ENCODE measurements at regions not wholly inside any gene's neighbourhood (a gene's known extent, or its start where the extent isn't known, plus 50 kb on each side); places are given as distances from the start of the nearest gene placed in this dataset.

DNA sequence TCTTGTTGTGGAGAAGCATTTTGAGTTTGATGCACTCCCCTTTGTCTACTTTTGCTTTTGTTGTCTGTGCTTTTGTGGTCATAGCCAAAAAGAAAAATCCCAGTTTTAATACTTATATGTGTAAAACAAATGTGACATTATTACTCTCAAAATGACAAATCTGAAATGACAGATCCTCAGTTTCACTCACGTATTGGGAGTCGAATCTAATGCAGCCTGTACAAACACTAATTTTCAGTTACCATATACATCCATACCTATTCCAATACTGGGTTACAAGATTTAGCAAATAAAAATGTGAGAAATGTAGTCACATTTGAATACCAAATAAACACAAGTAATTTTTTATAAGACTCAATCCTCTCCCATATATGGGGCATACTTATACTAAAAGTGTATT is 148.2 kb upstream of the ZNF516 start:
- TF ChIP-seq, protein P1, sequence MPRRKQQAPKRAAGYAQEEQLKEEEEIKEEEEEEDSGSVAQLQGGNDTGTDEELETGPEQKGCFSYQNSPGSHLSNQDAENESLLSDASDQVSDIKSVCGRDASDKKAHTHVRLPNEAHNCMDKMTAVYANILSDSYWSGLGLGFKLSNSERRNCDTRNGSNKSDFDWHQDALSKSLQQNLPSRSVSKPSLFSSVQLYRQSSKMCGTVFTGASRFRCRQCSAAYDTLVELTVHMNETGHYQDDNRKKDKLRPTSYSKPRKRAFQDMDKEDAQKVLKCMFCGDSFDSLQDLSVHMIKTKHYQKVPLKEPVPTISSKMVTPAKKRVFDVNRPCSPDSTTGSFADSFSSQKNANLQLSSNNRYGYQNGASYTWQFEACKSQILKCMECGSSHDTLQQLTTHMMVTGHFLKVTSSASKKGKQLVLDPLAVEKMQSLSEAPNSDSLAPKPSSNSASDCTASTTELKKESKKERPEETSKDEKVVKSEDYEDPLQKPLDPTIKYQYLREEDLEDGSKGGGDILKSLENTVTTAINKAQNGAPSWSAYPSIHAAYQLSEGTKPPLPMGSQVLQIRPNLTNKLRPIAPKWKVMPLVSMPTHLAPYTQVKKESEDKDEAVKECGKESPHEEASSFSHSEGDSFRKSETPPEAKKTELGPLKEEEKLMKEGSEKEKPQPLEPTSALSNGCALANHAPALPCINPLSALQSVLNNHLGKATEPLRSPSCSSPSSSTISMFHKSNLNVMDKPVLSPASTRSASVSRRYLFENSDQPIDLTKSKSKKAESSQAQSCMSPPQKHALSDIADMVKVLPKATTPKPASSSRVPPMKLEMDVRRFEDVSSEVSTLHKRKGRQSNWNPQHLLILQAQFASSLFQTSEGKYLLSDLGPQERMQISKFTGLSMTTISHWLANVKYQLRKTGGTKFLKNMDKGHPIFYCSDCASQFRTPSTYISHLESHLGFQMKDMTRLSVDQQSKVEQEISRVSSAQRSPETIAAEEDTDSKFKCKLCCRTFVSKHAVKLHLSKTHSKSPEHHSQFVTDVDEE (CRISPR knock-in tag; IDR thresholded peaks at IDR 0.05) = no peak
- TF ChIP-seq, protein P2, sequence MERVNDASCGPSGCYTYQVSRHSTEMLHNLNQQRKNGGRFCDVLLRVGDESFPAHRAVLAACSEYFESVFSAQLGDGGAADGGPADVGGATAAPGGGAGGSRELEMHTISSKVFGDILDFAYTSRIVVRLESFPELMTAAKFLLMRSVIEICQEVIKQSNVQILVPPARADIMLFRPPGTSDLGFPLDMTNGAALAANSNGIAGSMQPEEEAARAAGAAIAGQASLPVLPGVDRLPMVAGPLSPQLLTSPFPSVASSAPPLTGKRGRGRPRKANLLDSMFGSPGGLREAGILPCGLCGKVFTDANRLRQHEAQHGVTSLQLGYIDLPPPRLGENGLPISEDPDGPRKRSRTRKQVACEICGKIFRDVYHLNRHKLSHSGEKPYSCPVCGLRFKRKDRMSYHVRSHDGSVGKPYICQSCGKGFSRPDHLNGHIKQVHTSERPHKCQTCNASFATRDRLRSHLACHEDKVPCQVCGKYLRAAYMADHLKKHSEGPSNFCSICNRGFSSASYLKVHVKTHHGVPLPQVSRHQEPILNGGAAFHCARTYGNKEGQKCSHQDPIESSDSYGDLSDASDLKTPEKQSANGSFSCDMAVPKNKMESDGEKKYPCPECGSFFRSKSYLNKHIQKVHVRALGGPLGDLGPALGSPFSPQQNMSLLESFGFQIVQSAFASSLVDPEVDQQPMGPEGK (CRISPR knock-in tag; IDR thresholded peaks at IDR 0.05; ENCODE audit: borderline replicate concordance) = no peak
- TF ChIP-seq BACH2 (CRISPR knock-in tag; IDR thresholded peaks at IDR 0.05; ENCODE audit: borderline replicate concordance) (no peak), ZC3H10 (CRISPR knock-in tag; IDR thresholded peaks at IDR 0.05) (no peak), CSDC2 (CRISPR knock-in tag; IDR thresholded peaks at IDR 0.05) (no peak), TCF4 (CRISPR knock-in tag; IDR thresholded peaks at IDR 0.05; ENCODE audit: borderline replicate concordance) (no peak), OSR1 (CRISPR knock-in tag; IDR thresholded peaks at IDR 0.05) (no peak)
- TF ChIP-seq, protein P3, sequence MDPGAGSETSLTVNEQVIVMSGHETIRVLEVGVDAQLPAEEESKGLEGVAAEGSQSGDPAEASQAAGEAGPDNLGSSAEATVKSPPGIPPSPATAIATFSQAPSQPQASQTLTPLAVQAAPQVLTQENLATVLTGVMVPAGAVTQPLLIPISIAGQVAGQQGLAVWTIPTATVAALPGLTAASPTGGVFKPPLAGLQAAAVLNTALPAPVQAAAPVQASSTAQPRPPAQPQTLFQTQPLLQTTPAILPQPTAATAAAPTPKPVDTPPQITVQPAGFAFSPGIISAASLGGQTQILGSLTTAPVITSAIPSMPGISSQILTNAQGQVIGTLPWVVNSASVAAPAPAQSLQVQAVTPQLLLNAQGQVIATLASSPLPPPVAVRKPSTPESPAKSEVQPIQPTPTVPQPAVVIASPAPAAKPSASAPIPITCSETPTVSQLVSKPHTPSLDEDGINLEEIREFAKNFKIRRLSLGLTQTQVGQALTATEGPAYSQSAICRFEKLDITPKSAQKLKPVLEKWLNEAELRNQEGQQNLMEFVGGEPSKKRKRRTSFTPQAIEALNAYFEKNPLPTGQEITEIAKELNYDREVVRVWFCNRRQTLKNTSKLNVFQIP (CRISPR knock-in tag; IDR thresholded peaks at IDR 0.05; ENCODE audit: borderline replicate concordance, low read depth) = no peak
- ATAC-seq = no peak

DNA sequence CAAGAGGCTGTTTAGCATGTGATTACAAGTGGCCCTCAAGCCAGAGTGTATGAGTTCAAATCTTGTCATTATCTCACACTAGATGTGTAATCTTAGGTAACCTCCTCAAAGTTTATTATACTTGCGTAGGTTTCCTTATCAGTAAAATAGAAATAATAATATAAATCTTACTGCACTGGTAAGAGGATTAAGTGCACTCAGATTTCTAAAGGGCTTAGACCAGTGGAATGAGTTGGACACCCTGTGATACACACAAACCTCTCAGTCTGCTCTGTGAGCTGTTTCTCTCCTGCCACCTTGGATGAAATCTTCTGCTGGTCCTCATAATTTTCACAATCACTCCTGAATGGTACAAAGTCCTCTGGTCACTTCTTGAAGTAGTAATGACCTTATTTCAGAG is 145.4 kb upstream of the ZNF516 start:
- ATAC-seq = no peak
- TF ChIP-seq TOX (CRISPR knock-in tag; IDR thresholded peaks at IDR 0.05; ENCODE audit: borderline replicate concordance) (no peak), CSDC2 (CRISPR knock-in tag; IDR thresholded peaks at IDR 0.05) (no peak), OSR1 (CRISPR knock-in tag; IDR thresholded peaks at IDR 0.05) (no peak), TCF4 (CRISPR knock-in tag; IDR thresholded peaks at IDR 0.05; ENCODE audit: borderline replicate concordance) (no peak), ZC3H10 (CRISPR knock-in tag; IDR thresholded peaks at IDR 0.05) (no peak), ZNF8 (CRISPR knock-in tag; IDR thresholded peaks at IDR 0.05) (no peak), ZFP3 (CRISPR knock-in tag; IDR thresholded peaks at IDR 0.05) (no peak), GLIS3 (CRISPR knock-in tag; IDR thresholded peaks at IDR 0.05) (no peak), ISL1 (CRISPR knock-in tag; IDR thresholded peaks at IDR 0.05) (no peak), ZNF70 (CRISPR knock-in tag; IDR thresholded peaks at IDR 0.05) (no peak), ESRRG (CRISPR knock-in tag; IDR thresholded peaks at IDR 0.05) (no peak), RARB (CRISPR knock-in tag; IDR thresholded peaks at IDR 0.05) (no peak), BACH2 (CRISPR knock-in tag; IDR thresholded peaks at IDR 0.05; ENCODE audit: borderline replicate concordance) (no peak), ARNTL (CRISPR knock-in tag; IDR thresholded peaks at IDR 0.05; ENCODE audit: borderline replicate concordance, low read depth) (no peak), SNAI2 (CRISPR knock-in tag; IDR thresholded peaks at IDR 0.05) (no peak)
- TF ChIP-seq, protein P2 (CRISPR knock-in tag; IDR thresholded peaks at IDR 0.05; ENCODE audit: borderline replicate concordance) = no peak
- TF ChIP-seq, protein P1 (CRISPR knock-in tag; IDR thresholded peaks at IDR 0.05) = no peak
- TF ChIP-seq, protein P4, sequence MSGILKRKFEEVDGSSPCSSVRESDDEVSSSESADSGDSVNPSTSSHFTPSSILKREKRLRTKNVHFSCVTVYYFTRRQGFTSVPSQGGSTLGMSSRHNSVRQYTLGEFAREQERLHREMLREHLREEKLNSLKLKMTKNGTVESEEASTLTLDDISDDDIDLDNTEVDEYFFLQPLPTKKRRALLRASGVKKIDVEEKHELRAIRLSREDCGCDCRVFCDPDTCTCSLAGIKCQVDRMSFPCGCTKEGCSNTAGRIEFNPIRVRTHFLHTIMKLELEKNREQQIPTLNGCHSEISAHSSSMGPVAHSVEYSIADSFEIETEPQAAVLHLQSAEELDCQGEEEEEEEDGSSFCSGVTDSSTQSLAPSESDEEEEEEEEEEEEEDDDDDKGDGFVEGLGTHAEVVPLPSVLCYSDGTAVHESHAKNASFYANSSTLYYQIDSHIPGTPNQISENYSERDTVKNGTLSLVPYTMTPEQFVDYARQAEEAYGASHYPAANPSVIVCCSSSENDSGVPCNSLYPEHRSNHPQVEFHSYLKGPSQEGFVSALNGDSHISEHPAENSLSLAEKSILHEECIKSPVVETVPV (CRISPR knock-in tag; IDR thresholded peaks at IDR 0.05) = no peak
- TF ChIP-seq, protein P3 (CRISPR knock-in tag; IDR thresholded peaks at IDR 0.05; ENCODE audit: borderline replicate concordance, low read depth) = no peak
- TF ChIP-seq, protein P5, sequence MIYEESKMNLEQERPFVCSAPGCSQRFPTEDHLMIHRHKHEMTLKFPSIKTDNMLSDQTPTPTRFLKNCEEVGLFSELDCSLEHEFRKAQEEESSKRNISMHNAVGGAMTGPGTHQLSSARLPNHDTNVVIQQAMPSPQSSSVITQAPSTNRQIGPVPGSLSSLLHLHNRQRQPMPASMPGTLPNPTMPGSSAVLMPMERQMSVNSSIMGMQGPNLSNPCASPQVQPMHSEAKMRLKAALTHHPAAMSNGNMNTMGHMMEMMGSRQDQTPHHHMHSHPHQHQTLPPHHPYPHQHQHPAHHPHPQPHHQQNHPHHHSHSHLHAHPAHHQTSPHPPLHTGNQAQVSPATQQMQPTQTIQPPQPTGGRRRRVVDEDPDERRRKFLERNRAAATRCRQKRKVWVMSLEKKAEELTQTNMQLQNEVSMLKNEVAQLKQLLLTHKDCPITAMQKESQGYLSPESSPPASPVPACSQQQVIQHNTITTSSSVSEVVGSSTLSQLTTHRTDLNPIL (CRISPR knock-in tag; IDR thresholded peaks at IDR 0.05; ENCODE audit: low read depth) = no peak

All from SK-N-SH treated with all-trans-retinoic acid at 6 μM for 48 hours (cell line).